GM12865 (cell line): ENCODE measurements at regions not wholly inside any gene's neighbourhood (a gene's known extent, or its start where the extent isn't known, plus 50 kb on each side); places are given as distances from the start of the nearest gene placed in this dataset.

Experiments
- DNase-seq: peaks from one replicate; pipeline ENCODE4 v3.0.0; 2010; ENCODE audit warnings: low read depth
- H3K4me3 ChIP-seq: 2 replicates; pipeline ENCODE4 v1.5.1; 2011; ENCODE audit warnings: mild to moderate bottlenecking, low read depth, low read length, control low read depth
- CTCF ChIP-seq: IDR thresholded peaks from 2 replicates; pipeline ENCODE4 v1.5.1; 2011; ENCODE audit warnings: low read length, control low read depth, low read depth, inconsistent platforms; ENCODE audit not compliant: insufficient read depth; ENCODE audit errors: missing control alignments

- no peak for TF ChIP-seq CTCF
- H3K4me3 ChIP-seq = no peak overlapping the region
- DNase-seq = no peak
These were observed 91.1 kb upstream of the ARHGAP28 start for GRCh38 chr18:6638447-6638846.

- DNase-seq = no peak
- no peak for TF ChIP-seq CTCF
- no peak overlapping the region for H3K4me3 ChIP-seq
These were observed 90.2 kb upstream of the ARHGAP28 start for GRCh38 chr18:6639305-6639704.

- TF ChIP-seq CTCF = no peak
- no peak for DNase-seq
- H3K4me3 ChIP-seq = no peak overlapping the region
These were observed 84.5 kb upstream of the ARHGAP28 start for GRCh38 chr18:6644836-6645627.

GRCh38 chr18:6646801-6647200 lies 82.7 kb upstream of the ARHGAP28 start:
- no peak overlapping the region for H3K4me3 ChIP-seq
- TF ChIP-seq CTCF = no peak

GRCh38 chr18:6648581-6648980 lies 80.9 kb upstream of the ARHGAP28 start:
- no peak for TF ChIP-seq CTCF
- H3K4me3 ChIP-seq = no peak overlapping the region
- no peak for DNase-seq

More at GRCh38 chr18:6646801-6647200, 82.7 kb upstream of the ARHGAP28 start:
- DNase-seq = no peak

- H3K4me3 ChIP-seq = no peak overlapping the region
- no peak for TF ChIP-seq CTCF
- DNase-seq = no peak
These were observed 79.9 kb upstream of the ARHGAP28 start for GRCh38 chr18:6649421-6650126.
